ENCODE measurements at regions not wholly inside any gene's neighbourhood (a gene's known extent, or its start where the extent isn't known, plus 50 kb on each side); places are given as distances from the start of the nearest gene placed in this dataset.
A peak's percentile ranks its signal among the peaks of the same experiment; 100 is the strongest.
"Not testable (repeated sequence)": the region's sequence is repeated elsewhere in the genome, so short reads cannot be mapped to it uniquely, and the experiment has no call there.

DNA sequence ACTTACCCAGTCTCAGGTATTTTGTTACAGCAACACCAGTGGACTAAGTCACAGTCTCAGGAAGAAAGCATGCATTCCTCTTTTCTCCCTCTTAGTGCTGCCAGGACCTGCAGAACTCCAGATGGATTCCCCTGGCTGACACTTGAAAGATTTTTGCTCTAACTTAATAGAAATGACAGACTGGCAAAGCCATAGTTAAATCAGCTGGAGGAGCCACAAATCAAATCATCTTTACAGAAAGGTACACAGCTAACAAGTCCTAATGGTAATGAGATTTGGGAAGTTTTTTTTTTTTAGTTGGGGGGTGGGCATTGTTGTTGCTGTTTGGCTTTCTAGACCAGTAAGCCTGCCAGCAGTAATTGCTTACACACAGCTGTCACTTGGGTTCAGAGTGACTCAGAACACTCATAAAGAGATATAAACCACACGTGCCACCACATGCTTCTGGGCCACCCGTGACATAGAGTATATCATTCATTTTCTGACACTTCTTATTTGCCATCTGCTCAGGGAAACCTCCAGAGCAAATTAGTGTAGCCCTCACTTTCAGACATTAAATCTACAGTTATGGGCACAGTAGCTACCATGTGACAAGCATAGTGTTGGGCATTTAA lies 72.4 kb downstream of the FH start:
- TF ChIP-seq POLR2A (IDR thresholded peaks at IDR 0.05; ENCODE audit: low read length) (no peak), GATA1 (IDR thresholded peaks at IDR 0.05; ENCODE audit: low read depth, low read length) (no peak)
- no peak for DNase-seq

DNA sequence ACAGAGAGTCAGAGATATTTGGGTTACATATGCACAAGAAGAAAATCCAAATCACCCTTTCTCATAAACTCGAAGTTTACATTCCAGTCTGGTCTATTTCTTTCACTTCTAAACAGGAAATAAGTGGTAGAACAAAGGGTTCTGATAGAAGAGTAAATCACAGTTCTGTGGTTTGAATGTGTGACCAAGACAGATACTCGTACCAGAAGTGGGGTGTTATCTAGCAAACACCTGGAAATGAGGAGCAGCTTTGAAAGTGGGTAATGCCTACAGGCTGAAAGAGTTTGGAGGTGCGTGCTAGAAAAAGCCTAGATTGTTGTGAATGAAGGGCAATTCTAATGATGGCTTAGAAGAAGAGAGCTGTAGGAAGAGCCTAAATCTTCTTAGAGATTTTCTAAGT lies 74.7 kb downstream of the FH start:
- DNase-seq = no peak
- TF ChIP-seq GATA1 (IDR thresholded peaks at IDR 0.05; ENCODE audit: low read depth, low read length) = no peak
- no peak for TF ChIP-seq POLR2A (IDR thresholded peaks at IDR 0.05; ENCODE audit: low read length)

DNA sequence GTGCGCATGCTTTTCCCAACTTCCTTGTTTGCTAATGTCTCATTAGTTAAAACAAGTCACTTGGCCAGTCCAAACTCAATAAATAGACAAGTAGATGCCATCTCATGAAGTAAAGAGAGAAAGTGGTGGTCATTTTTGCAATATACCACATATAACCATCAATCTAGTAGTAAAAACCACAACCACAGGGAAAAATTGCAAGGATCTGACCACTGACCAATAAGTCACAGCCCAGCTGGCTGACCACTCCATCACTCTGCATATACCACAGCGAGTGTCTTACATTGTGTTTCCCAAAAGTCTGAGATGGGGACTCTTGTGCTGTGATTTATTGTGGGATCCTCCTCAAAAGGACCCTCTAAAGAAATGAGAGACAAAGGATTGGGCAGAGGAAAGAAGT lies 76.0 kb downstream of the FH start:
- no peak for DNase-seq
- no peak for TF ChIP-seq GATA1 (IDR thresholded peaks at IDR 0.05; ENCODE audit: low read depth, low read length)
- no peak for TF ChIP-seq POLR2A (IDR thresholded peaks at IDR 0.05; ENCODE audit: low read length)

DNA sequence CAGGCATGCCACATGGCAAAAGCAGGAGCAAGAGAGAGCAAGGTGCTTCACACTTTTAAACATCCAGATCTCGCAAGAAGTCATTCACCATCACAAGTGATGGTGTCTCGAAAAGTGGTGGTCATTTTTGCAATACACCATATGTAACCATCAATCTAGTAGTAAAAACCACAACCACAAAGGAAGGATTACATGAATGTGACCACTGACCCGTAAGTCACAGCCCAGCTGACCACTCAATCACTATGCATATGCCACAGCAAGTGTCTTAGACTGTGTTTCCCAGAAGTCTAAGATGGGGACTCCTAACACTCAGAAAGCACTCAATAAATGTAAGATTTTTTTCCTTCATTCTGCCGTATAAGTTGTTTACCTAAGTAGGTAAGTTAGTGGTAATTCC lies 76.9 kb downstream of the FH start:
- TF ChIP-seq POLR2A (IDR thresholded peaks at IDR 0.05; ENCODE audit: low read length) = no peak
- TF ChIP-seq GATA1 (IDR thresholded peaks at IDR 0.05; ENCODE audit: low read depth, low read length) = no peak
- no peak for DNase-seq

DNA sequence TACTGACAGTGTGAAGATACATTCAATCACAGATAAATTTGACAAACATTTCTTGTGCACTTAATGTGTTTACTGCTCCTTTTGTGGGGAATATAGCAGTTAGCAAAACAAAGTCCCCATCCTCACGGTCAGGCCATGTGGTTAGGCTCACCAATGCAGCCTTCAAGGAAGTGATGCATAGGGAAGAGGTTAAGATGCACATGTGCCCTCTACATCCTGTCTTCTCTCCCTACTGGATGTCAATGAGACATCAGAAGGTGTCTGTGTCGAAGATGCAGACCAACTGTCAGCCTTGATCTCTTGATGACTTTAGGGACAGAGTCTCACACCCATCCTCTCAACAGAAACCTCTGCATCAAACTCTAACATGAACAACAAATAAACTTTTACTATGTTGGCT lies 78.7 kb downstream of the FH start:
- no peak for DNase-seq
- TF ChIP-seq POLR2A (IDR thresholded peaks at IDR 0.05; ENCODE audit: low read length) (no peak), GATA1 (IDR thresholded peaks at IDR 0.05; ENCODE audit: low read depth, low read length) (no peak)

DNA sequence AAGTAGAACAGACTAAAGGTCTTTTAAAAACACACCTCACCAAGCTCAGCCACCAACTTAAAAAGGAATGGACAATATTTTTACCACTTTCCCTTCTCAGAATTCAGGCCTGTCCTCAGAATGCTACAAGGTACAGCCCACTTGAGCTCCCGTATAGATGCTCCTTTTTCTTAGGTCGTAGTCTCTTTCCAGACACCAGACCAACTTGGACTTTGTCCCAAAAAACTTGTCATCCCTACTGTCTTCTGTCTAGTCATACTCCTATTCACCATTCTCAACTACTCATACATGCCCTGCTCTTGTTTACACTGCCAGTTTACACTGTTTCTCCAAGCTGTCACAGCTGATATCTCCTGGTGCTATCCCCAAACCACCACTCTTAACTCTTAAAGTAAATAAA lies 80.9 kb downstream of the FH start:
- not testable (repeated sequence) for DNase-seq

DNA sequence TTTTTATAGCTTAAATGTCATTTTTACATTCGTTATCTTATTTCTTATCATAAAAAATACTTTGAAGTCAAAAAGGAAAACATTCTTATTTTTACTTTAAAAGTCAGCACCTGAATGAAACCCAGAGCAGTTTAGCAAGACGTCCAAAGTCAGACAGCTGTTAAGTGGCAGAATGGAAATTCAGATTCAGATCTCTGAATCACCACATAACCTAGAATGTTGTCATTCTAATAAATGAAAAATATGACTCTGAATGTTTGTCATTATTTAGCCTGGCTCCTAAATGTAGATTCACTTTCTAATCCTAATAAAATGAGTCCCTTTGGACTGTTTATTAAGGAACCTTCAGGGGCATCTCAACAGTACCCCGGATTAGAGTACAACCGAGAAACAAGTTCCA lies 75.2 kb upstream of the RGS7 start:
- TF ChIP-seq GATA1 (IDR thresholded peaks at IDR 0.05; ENCODE audit: low read depth, low read length) = no peak
- no peak for TF ChIP-seq POLR2A (IDR thresholded peaks at IDR 0.05; ENCODE audit: low read length)
- no peak for DNase-seq

DNA sequence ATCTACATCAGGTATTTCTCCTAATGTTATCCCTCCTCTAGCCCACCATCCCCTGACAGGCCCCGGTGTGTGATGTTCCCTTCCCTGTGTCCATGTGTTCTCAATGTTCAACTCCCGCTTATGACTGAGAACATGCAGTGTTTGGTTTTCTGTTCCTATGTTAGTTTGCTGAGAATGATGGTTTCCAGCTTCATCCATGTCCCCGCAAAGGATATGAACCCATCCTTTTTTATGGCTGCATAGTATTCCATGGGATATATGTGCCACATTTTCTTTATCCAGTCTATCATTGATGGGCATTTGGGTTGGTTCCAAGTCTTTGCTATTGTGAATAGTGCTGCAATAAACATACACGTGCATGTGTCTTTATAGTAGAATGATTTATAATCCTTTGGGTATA lies 68.1 kb upstream of the RGS7 start:
- not testable (repeated sequence) for DNase-seq

DNA sequence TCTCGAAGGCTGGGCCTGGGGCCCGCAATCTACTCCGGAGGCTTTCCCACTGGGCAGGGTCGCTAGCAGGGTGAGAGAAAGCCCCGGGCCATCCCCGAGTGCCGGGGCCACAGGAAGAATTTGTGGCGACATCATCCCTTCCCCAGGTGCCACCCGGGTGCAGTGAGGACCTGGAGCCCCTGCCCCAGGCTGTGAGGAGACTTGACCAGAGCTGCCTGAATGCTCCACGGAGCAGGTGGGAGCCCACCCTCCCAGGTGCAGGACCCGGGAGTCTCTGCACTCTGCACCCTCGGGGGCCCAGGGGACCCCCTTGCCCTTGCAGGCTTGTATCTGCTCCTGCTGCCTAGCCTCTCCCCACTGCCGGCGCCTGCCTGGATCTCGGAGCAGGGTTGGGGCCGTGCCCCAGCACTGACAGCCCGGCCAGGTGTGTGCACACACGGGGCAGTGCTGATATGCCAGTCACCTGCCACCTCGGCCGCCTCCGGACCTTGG lies 67.5 kb upstream of the RGS7 start:
- TF ChIP-seq POLR2A (IDR thresholded peaks at IDR 0.05; ENCODE audit: low read length) (no peak), GATA1 (IDR thresholded peaks at IDR 0.05; ENCODE audit: low read depth, low read length) (no peak)
- no peak for DNase-seq

DNA sequence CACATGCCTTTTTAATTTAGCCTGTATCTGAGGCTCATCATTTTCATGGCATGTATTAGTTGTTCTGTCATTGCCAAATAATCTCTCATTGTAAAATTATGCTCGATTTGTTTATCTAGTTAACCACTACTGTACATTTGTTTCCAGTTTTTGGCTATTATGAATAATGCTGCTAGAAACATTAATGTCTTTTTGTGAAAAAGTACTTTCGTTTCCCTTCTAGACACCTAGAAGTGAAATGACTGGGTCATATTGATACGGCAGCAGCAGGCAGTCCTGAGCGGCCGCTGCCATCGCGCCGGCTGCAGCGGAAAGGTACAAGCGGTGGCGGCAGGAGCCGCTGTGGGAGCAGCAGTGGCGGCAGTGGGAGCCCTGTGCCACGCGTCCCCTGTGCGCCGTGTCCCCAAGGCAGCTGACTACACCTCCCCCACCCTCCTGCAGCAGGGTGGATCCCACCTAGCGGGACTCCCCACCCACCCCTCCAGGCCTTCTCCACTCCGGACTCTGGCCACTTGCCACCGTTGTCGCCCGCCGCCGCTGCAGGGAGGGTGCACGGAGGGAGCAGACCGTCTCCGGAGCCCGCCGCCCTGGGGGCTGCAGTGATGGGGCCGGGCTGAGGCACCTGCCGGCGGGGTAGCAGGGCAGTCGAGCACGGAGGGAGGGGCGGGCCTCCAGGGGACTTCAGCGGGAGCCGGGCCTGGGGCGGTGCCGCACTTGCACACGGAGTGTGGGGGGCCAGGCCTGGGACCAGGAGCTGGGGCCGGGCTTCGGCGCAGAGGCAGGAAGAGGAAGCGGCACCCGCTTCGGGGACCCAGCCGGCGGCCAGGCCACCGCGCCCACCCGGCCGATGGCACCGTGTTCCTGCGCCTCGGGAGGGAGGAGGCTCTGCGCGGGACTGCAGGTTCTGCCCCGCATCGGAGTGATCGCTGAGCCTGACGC lies 66.8 kb upstream of the RGS7 start:
- DNase-seq = peak in 1 of 2 experiments; percentile 4
- TF ChIP-seq POLR2A (IDR thresholded peaks at IDR 0.05; ENCODE audit: low read length) (no peak), GATA1 (IDR thresholded peaks at IDR 0.05; ENCODE audit: low read depth, low read length) (no peak)

DNA sequence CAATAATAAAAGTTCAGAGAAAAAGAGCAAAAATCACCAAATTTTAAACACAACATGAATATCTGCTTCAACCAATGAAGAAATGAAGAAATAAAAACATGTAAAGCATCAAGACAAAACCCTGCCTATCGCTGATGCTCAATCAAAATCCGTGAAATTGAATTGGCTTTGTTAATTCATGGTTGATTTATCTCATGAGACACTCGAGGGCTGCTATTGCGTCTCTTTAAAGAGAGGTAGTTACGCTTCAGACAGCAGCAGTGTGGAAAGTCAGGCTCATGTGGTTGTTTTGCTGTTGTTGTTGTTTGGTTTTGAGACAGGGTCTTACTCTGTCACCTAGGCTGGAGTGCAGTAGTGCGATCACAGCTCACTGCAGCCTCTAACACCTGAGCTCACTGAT lies 65.5 kb upstream of the RGS7 start:
- no peak for DNase-seq
- TF ChIP-seq GATA1 (IDR thresholded peaks at IDR 0.05; ENCODE audit: low read depth, low read length) = no peak
- no peak for TF ChIP-seq POLR2A (IDR thresholded peaks at IDR 0.05; ENCODE audit: low read length)

DNA sequence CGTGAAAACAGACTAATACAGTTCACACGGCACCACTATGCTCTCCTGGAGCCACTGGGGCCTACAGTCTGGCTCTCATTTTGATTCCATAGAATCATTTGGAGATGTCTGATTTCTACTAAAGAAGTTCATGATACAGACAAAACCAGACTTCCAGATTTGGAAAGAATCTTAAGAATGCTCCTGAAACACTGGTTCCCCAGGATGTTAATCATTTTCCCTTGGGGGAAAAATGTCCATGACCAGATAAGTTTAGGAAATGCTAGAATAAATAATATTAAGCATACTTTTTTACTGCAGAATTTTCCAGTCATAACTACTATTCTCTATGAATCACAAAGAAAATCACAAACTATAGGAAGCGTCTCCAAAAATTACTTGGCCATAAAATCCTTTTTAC lies 63.0 kb upstream of the RGS7 start:
- TF ChIP-seq POLR2A (IDR thresholded peaks at IDR 0.05; ENCODE audit: low read length) = no peak
- no peak for TF ChIP-seq GATA1 (IDR thresholded peaks at IDR 0.05; ENCODE audit: low read depth, low read length)
- no peak for DNase-seq

DNA sequence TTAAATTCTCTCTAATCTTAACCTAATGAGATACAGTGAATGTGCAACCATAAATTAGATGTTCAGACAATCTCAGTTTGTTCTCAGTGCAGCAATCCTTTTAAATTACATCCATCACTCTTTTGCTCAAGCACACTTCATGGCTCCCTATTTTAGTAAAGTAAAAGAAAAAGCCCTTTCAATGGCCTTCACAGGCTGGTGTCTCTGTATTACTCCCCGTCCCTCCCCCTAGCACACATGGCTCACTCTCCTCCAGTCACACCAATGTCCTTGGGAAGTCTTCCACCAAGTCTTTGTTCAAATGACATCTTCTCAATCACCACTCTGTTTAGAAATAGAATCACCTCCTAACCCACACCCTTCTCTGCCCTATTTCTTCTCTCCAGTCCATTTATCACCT lies 60.3 kb upstream of the RGS7 start:
- TF ChIP-seq POLR2A (IDR thresholded peaks at IDR 0.05; ENCODE audit: low read length) = no peak
- TF ChIP-seq GATA1 (IDR thresholded peaks at IDR 0.05; ENCODE audit: low read depth, low read length) = no peak
- DNase-seq = no peak

DNA sequence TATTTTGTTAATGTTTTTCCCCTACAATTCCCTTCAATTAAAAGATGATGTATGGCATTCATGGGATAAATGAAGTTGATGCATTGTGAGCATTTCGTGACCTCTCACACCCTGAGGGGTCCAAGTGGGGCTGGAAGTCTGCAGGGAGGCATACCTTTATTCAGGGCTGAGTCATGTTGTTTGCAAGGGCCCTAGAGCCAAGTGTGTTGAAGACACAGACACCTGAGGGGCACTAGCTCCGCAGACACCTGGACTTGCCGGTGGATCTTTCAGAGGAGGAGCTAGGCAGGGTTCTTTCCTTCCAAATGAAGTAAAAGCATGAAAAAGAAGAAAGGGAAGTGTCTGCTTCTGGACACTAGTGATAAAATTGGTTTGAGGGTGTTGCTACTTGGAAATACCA lies 57.0 kb upstream of the RGS7 start:
- TF ChIP-seq POLR2A (IDR thresholded peaks at IDR 0.05; ENCODE audit: low read length) = no peak
- TF ChIP-seq GATA1 (IDR thresholded peaks at IDR 0.05; ENCODE audit: low read depth, low read length) = no peak
- no peak for DNase-seq

DNA sequence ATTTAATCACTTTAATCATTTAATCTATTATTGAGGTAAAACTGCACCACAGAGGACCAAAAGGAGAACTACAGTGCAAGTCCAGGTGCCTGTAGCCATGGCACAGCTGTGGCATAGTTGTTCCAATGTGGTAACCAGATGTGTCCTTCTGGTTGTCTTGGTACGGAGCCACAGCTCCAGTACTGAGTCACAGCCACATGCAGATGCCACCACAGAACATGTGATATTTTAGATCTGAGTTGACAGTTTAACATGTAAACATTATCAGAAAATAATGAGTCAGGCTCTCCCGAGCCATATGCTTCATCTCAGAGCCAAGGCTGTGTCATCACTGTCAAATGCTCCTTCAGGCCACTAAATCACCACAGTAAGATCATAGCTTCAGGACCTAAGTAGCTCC lies 56.4 kb upstream of the RGS7 start:
- TF ChIP-seq GATA1 (IDR thresholded peaks at IDR 0.05; ENCODE audit: low read depth, low read length) (no peak), POLR2A (IDR thresholded peaks at IDR 0.05; ENCODE audit: low read length) (no peak)
- DNase-seq = peak in 1 of 2 experiments; percentile 11
